HG02981 (cell line): ENCODE measurements at regions not wholly inside any gene's neighbourhood (a gene's known extent, or its start where the extent isn't known, plus 50 kb on each side); places are given as distances from the start of the nearest gene placed in this dataset.
"Not testable (repeated sequence)": the region's sequence is repeated elsewhere in the genome, so short reads cannot be mapped to it uniquely, and the experiment has no call there.

ENCODE experiments used
- ATAC-seq: cut with Tn5 transposase; IDR thresholded peaks from one replicate; pipeline ENCODE4 v1.9.1; 2021; ENCODE audit warnings: mild to moderate bottlenecking, moderate library complexity; ENCODE audit not compliant: unreplicated experiment

- ATAC-seq: peak; percentile 53
These were observed 199.5 kb upstream of the CAND1 start for GRCh38 chr12:67069451-67070306.

- ATAC-seq: no peak
These were observed 198.9 kb upstream of the CAND1 start for GRCh38 chr12:67070307-67070600.

GRCh38 chr12:67070604-67071003, 198.6 kb upstream of the CAND1 start:
- no peak for ATAC-seq

GRCh38 chr12:67072281-67072680, 196.9 kb upstream of the CAND1 start:
- ATAC-seq: not testable (repeated sequence)

GRCh38 chr12:67073336-67073735, 195.8 kb upstream of the CAND1 start:
- no peak for ATAC-seq

- ATAC-seq: no peak
These were observed 195.1 kb upstream of the CAND1 start for GRCh38 chr12:67074072-67074471.

- no peak for ATAC-seq
These were observed 191.5 kb upstream of the CAND1 start for GRCh38 chr12:67077617-67078016.

GRCh38 chr12:67078957-67079356, 190.2 kb upstream of the CAND1 start:
- no peak for ATAC-seq

GRCh38 chr12:67080637-67081036, 188.5 kb upstream of the CAND1 start:
- ATAC-seq: no peak

GRCh38 chr12:67082221-67082620, 186.9 kb upstream of the CAND1 start:
- ATAC-seq: no peak

GRCh38 chr12:67085699-67086098, 183.5 kb upstream of the CAND1 start:
- no peak for ATAC-seq

- no peak for ATAC-seq
These were observed 183.0 kb upstream of the CAND1 start for GRCh38 chr12:67086116-67086515.

- ATAC-seq: no peak
These were observed 180.6 kb upstream of the CAND1 start for GRCh38 chr12:67088401-67089118.

GRCh38 chr12:67091204-67091603, 178.0 kb upstream of the CAND1 start:
- ATAC-seq: no peak

GRCh38 chr12:67091678-67092077, 177.5 kb upstream of the CAND1 start:
- no peak for ATAC-seq

GRCh38 chr12:67092934-67093333, 176.2 kb upstream of the CAND1 start:
- ATAC-seq: not testable (repeated sequence)

GRCh38 chr12:67096533-67097318, 172.4 kb upstream of the CAND1 start:
- ATAC-seq: no peak

- no peak for ATAC-seq
These were observed 169.3 kb upstream of the CAND1 start for GRCh38 chr12:67099858-67100257.

GRCh38 chr12:67103521-67103920, 165.6 kb upstream of the CAND1 start:
- ATAC-seq: no peak

- no peak for ATAC-seq
These were observed 161.9 kb upstream of the CAND1 start for GRCh38 chr12:67107235-67107634.

- no peak for ATAC-seq
These were observed 161.3 kb upstream of the CAND1 start for GRCh38 chr12:67107751-67108269.
